OCI-LY1 (cell line): ENCODE measurements at regions not wholly inside any gene's neighbourhood (a gene's known extent, or its start where the extent isn't known, plus 50 kb on each side); places are given as distances from the start of the nearest gene placed in this dataset.

Experiments
- H2AFZ ChIP-seq: fragments of 200-600 bp; sonication (generic), shearing (Covaris generic); 2 replicates; pipeline ENCODE4 v1.6.0; 2014; ENCODE audit warnings: antibody characterized with exemption, mild to moderate bottlenecking, low read length
- H3F3A ChIP-seq: fragments of 200-600 bp; sonication (generic), shearing (Covaris generic); 2 replicates; pipeline ENCODE4 v1.6.0; 2014; ENCODE audit warnings: mild to moderate bottlenecking, antibody characterized with exemption, low read length, moderate library complexity; ENCODE audit not compliant: insufficient read depth
- H3K27ac ChIP-seq: fragments of 200-600 bp; sonication (generic); 2 replicates; pipeline ENCODE4 v1.5.1; 2014; ENCODE audit warnings: low read length, mixed run types, mild to moderate bottlenecking, low read depth; ENCODE audit not compliant: poor library complexity, severe bottlenecking
- H3K27me3 ChIP-seq: fragments of 200-600 bp; sonication (generic); 2 replicates; pipeline ENCODE4 v1.6.0; 2014; ENCODE audit warnings: antibody characterized with exemption, mild to moderate bottlenecking, low read length, moderate library complexity; ENCODE audit not compliant: insufficient read depth
- H3K36me3 ChIP-seq: fragments of 200-600 bp; sonication (generic); 2 replicates; pipeline ENCODE4 v1.6.1; 2014; ENCODE audit warnings: mild to moderate bottlenecking, antibody characterized with exemption, low read length, moderate library complexity, mixed read lengths; ENCODE audit not compliant: insufficient read depth
- H3K4me1 ChIP-seq: fragments of 200-600 bp; sonication (generic); 2 replicates; pipeline ENCODE4 v1.5.1; 2014; ENCODE audit warnings: mild to moderate bottlenecking, low read length, moderate library complexity; ENCODE audit not compliant: insufficient read depth, severe bottlenecking
- H3K4me2 ChIP-seq: fragments of 200-600 bp; sonication (generic), shearing (Covaris generic); 2 replicates; pipeline ENCODE4 v1.6.1; 2014; ENCODE audit warnings: low read length
- H3K4me3 ChIP-seq: fragments of 200-600 bp; sonication (generic); 2 replicates; pipeline ENCODE4 v1.5.1; 2014; ENCODE audit warnings: low read length, low read depth, mild to moderate bottlenecking, mixed read lengths; ENCODE audit not compliant: poor library complexity, severe bottlenecking
- H3K79me2 ChIP-seq: fragments of 200-600 bp; shearing (Covaris generic); 2 replicates; pipeline ENCODE4 v1.6.1; 2016; ENCODE audit warnings: mixed run types, low read length, mixed read lengths; ENCODE audit not compliant: insufficient read depth
- H3K9ac ChIP-seq: fragments of 200-600 bp; sonication (generic), shearing (Covaris generic); 2 replicates; pipeline ENCODE4 v1.6.1; 2014; ENCODE audit warnings: mild to moderate bottlenecking, low read length, mixed read lengths
- H3K9me2 ChIP-seq: fragments of 200-600 bp; sonication (generic), shearing (Covaris generic); 2 replicates; pipeline ENCODE4 v1.6.1; 2014; ENCODE audit warnings: low read depth, mild to moderate bottlenecking, low read length, mixed read lengths
- H3K9me3 ChIP-seq: fragments of 200-600 bp; shearing (Covaris generic); 2 replicates; pipeline ENCODE4 v1.6.1; 2014; ENCODE audit warnings: low read length, mixed read lengths
- H4K20me1 ChIP-seq: fragments of 200-600 bp; sonication (generic), shearing (Covaris generic); 2 replicates; pipeline ENCODE4 v1.6.0; 2016; ENCODE audit warnings: mild to moderate bottlenecking, low read length; ENCODE audit not compliant: insufficient read depth
- CTCF ChIP-seq: fragments of 200-600 bp; sonication (generic), shearing (Covaris generic); IDR thresholded peaks from 2 replicates; pipeline ENCODE4 v1.5.1; 2017; ENCODE audit warnings: mild to moderate bottlenecking, antibody characterized with exemption, low read length, moderate library complexity, mixed read lengths
- EZH2 ChIP-seq: fragments of 200-600 bp; sonication (generic), shearing (Covaris generic); IDR thresholded peaks from 2 replicates; pipeline ENCODE4 v1.8.0; 2017; ENCODE audit warnings: borderline replicate concordance, mixed run types, mild to moderate bottlenecking, antibody characterized with exemption, low read length, moderate library complexity, mixed read lengths

- H3K79me2 ChIP-seq: no peaks in the 10 kb centered on the region
- no peaks in the 10 kb centered on the region for H3K9me3 ChIP-seq
- H3K36me3 ChIP-seq: no peaks in the 10 kb centered on the region
- H3K27me3 ChIP-seq: no peaks in the 10 kb centered on the region
- H3K27ac ChIP-seq: no peak overlapping the region
- H3K4me3 ChIP-seq: no peak overlapping the region
- H4K20me1 ChIP-seq: no peaks in the 10 kb centered on the region
- no peak overlapping the region for H3K4me2 ChIP-seq
- no peaks in the 10 kb centered on the region for H3K9me2 ChIP-seq
- no peaks in the 10 kb centered on the region for H3K4me1 ChIP-seq
- H3K9ac ChIP-seq: no peak overlapping the region
- no peaks in the 10 kb centered on the region for H3F3A ChIP-seq
- TF ChIP-seq EZH2 (no peak), CTCF (no peak)
- no peak overlapping the region for H2AFZ ChIP-seq
These were observed 1614.7 kb downstream of the STIM2 start for GRCh38 chr4:28475381-28475780.

- H3K79me2 ChIP-seq: no peaks in the 10 kb centered on the region
- no peak overlapping the region for H3K4me3 ChIP-seq
- no peak overlapping the region for H3K9ac ChIP-seq
- no peak overlapping the region for H3K4me2 ChIP-seq
- no peaks in the 10 kb centered on the region for H4K20me1 ChIP-seq
- no peaks in the 10 kb centered on the region for H3K4me1 ChIP-seq
- no peaks in the 10 kb centered on the region for H3K27me3 ChIP-seq
- no peaks in the 10 kb centered on the region for H3K9me2 ChIP-seq
- H3F3A ChIP-seq: no peaks in the 10 kb centered on the region
- no peak overlapping the region for H2AFZ ChIP-seq
- H3K9me3 ChIP-seq: no peaks in the 10 kb centered on the region
- TF ChIP-seq EZH2 (no peak), CTCF (no peak)
- H3K27ac ChIP-seq: no peak overlapping the region
- no peaks in the 10 kb centered on the region for H3K36me3 ChIP-seq
These were observed 1619.0 kb downstream of the STIM2 start for GRCh38 chr4:28479666-28480065.

- no peaks in the 10 kb centered on the region for H3F3A ChIP-seq
- H2AFZ ChIP-seq: no peak overlapping the region
- H4K20me1 ChIP-seq: no peaks in the 10 kb centered on the region
- H3K4me1 ChIP-seq: no peaks in the 10 kb centered on the region
- H3K9me2 ChIP-seq: no peaks in the 10 kb centered on the region
- no peak overlapping the region for H3K9ac ChIP-seq
- H3K79me2 ChIP-seq: no peaks in the 10 kb centered on the region
- no peak overlapping the region for H3K4me3 ChIP-seq
- H3K27me3 ChIP-seq: no peaks in the 10 kb centered on the region
- H3K4me2 ChIP-seq: no peak overlapping the region
- no peaks in the 10 kb centered on the region for H3K9me3 ChIP-seq
- TF ChIP-seq CTCF: no peak
- no peak for TF ChIP-seq EZH2
- no peak overlapping the region for H3K27ac ChIP-seq
- no peaks in the 10 kb centered on the region for H3K36me3 ChIP-seq
These were observed 1620.9 kb downstream of the STIM2 start for GRCh38 chr4:28481565-28481964.
